ENCODE measurements at regions not wholly inside any gene's neighbourhood (a gene's known extent, or its start where the extent isn't known, plus 50 kb on each side); places are given as distances from the start of the nearest gene placed in this dataset.

- H3K79me2 ChIP-seq (ENCODE audit: low read depth), result no peaks in the 10 kb centered on the region
- no peaks in the 10 kb centered on the region for H3K4me1 ChIP-seq (replicated peaks; ENCODE audit: insufficient read depth)
- no peaks in the 10 kb centered on the region for H3K9me2 ChIP-seq (ENCODE audit: insufficient read depth)
- no peak overlapping the region for H3K4me3 ChIP-seq
- no peaks in the 10 kb centered on the region for H4K20me1 ChIP-seq (ENCODE audit: insufficient read depth)
- H3F3A ChIP-seq (ENCODE audit: insufficient read depth, low read depth), result no peaks in the 10 kb centered on the region
- H3K36me3 ChIP-seq (ENCODE audit: low read depth), result no peaks in the 10 kb centered on the region
- ChIA-PET CTCF (no interaction called here), POLR2A (ENCODE audit: unreplicated experiment) (no interaction called here)
- TF ChIP-seq CTCF (conservative IDR thresholded peaks at IDR 0.05) (no peak), EZH2 (IDR thresholded peaks at IDR 0.05; ENCODE audit: low read depth) (no peak)
- H3K4me2 ChIP-seq, result no peak overlapping the region
- no peak overlapping the region for H3K27ac ChIP-seq
- BruUV-seq (replicated peaks), result no TSS peak
- H2AFZ ChIP-seq, result no peak overlapping the region
- DNase-seq, result no peak
- intact Hi-C loops (cut with micrococcal nuclease; ENCODE audit: unreplicated experiment), result no loop called here
- H3K27me3 ChIP-seq (ENCODE audit: insufficient read depth, low read depth), result no peaks in the 10 kb centered on the region
- no peaks in the 10 kb centered on the region for H3K9me3 ChIP-seq (ENCODE audit: insufficient read depth, low read depth)
Measured at GRCh38 chr21:22393324-22393723, 1395.1 kb downstream of the NCAM2 start.

GRCh38 chr21:22395965-22396364, 1397.8 kb downstream of the NCAM2 start:
- Histone ChIP-seq H3K79me2 (ENCODE audit: low read depth) (no peaks in the 10 kb centered on the region), H3K4me2 (no peak overlapping the region), H3K27ac (no peak overlapping the region), H4K20me1 (ENCODE audit: insufficient read depth) (no peaks in the 10 kb centered on the region), H2AFZ (no peak overlapping the region), H3F3A (ENCODE audit: insufficient read depth, low read depth) (no peaks in the 10 kb centered on the region), H3K36me3 (ENCODE audit: low read depth) (no peaks in the 10 kb centered on the region), H3K9me2 (ENCODE audit: insufficient read depth) (no peaks in the 10 kb centered on the region), H3K4me1 (replicated peaks; ENCODE audit: insufficient read depth) (no peaks in the 10 kb centered on the region), H3K9me3 (ENCODE audit: insufficient read depth, low read depth) (no peaks in the 10 kb centered on the region), H3K4me3 (no peak overlapping the region), H3K27me3 (ENCODE audit: insufficient read depth, low read depth) (no peaks in the 10 kb centered on the region)
- TF ChIP-seq EZH2 (IDR thresholded peaks at IDR 0.05; ENCODE audit: low read depth), result no peak
- no peak for TF ChIP-seq CTCF (conservative IDR thresholded peaks at IDR 0.05)
- POLR2A ChIA-PET (ENCODE audit: unreplicated experiment), result no interaction called here
- intact Hi-C loops (cut with micrococcal nuclease; ENCODE audit: unreplicated experiment), result no loop called here
- CTCF ChIA-PET, result no interaction called here
- BruUV-seq (replicated peaks), result no TSS peak
- no peak for DNase-seq

- Histone ChIP-seq H2AFZ (no peak overlapping the region), H3K4me3 (no peak overlapping the region), H3K9me2 (ENCODE audit: insufficient read depth) (no peaks in the 10 kb centered on the region), H3K27me3 (ENCODE audit: insufficient read depth, low read depth) (no peaks in the 10 kb centered on the region), H3K9me3 (ENCODE audit: insufficient read depth, low read depth) (no peaks in the 10 kb centered on the region), H4K20me1 (ENCODE audit: insufficient read depth) (no peaks in the 10 kb centered on the region), H3K36me3 (ENCODE audit: low read depth) (no peaks in the 10 kb centered on the region), H3K4me2 (no peak overlapping the region), H3F3A (ENCODE audit: insufficient read depth, low read depth) (no peaks in the 10 kb centered on the region), H3K4me1 (replicated peaks; ENCODE audit: insufficient read depth) (no peaks in the 10 kb centered on the region), H3K27ac (no peak overlapping the region), H3K79me2 (ENCODE audit: low read depth) (no peaks in the 10 kb centered on the region)
- no TSS peak for BruUV-seq (replicated peaks)
- TF ChIP-seq CTCF (conservative IDR thresholded peaks at IDR 0.05), result no peak
- no peak for TF ChIP-seq EZH2 (IDR thresholded peaks at IDR 0.05; ENCODE audit: low read depth)
- ChIA-PET POLR2A (ENCODE audit: unreplicated experiment) (no interaction called here), CTCF (no interaction called here)
- no peak for DNase-seq
- intact Hi-C loops (cut with micrococcal nuclease; ENCODE audit: unreplicated experiment), result no loop called here
Measured at GRCh38 chr21:22399681-22400514, 1401.7 kb downstream of the NCAM2 start.
